HepG2 (cell line): ENCODE measurements at regions not wholly inside any gene's neighbourhood (a gene's known extent, or its start where the extent isn't known, plus 50 kb on each side); places are given as distances from the start of the nearest gene placed in this dataset.
"Not testable (repeated sequence)": the region's sequence is repeated elsewhere in the genome, so short reads cannot be mapped to it uniquely, and the experiment has no call there.

Source experiments
- ATAC-seq: fragments of 200-7000 bp; cut with Tn5 transposase; 3 replicates; pipeline ENCODE4 v1.9.1; 2020; ENCODE audit warnings: mild to moderate bottlenecking, moderate library complexity
- BruUV-seq: library from RNA; stranded (reverse); fragments of 400-500 nt; replicated peaks from 2 replicates; lab custom pipeline; 2021; lab: Mats Ljungman, UMichigan
- CTCF ChIA-PET: fragments of 300-600 bp; formaldehyde crosslinking; extraction: SDS; loops from one replicate; lab custom pipeline; 2021; ENCODE audit warnings: low total read pairs, inconsistent platforms, low intra/inter-chr PET ratio; lab: Yijun Ruan, JAX
- POLR2A ChIA-PET: fragments of 350-600 bp; sonication (Branson Sonifier 250); formaldehyde crosslinking; loops from one replicate; lab custom pipeline; 2020; ENCODE audit warnings: antibody characterized with exemption, inconsistent platforms; lab: Yijun Ruan, JAX
- DNase-seq: peaks from one replicate; pipeline ENCODE4 v3.0.0-alpha.2; 2015; ENCODE audit warnings: low spot score
- FAIRE-seq: peaks from 3 replicates; lab custom pipeline; 2011; peaks lifted over from hg19 to GRCh38; lab: Jason Lieb, UNC
- H2AFZ ChIP-seq: one replicate; pipeline ENCODE4 v1.6.1; 2011; ENCODE audit warnings: low read length, inconsistent platforms
- H3K27ac ChIP-seq: fragments of 300-600 bp; 3 replicates; pipeline ENCODE4 v1.8.0; 2011; ENCODE audit warnings: mixed run types, mild to moderate bottlenecking, mixed read lengths, low read length, inconsistent platforms; ENCODE audit not compliant: insufficient read depth; ENCODE audit errors: extremely low read length
- H3K27me3 ChIP-seq, 2 experiments: fragments of 200-600 bp in 1 of 2; 2 replicates in 1 of 2; 3 replicates in 1 of 2; pipeline versions ENCODE4 v1.6.0 to v1.8.0; 2011; ENCODE audit warnings: low read length in 2 of 2, mild to moderate bottlenecking in 2 of 2, moderate library complexity in 2 of 2, inconsistent platforms in 1 of 2; ENCODE audit not compliant: insufficient read depth in 2 of 2, control insufficient read depth in 1 of 2
- H3K36me3 ChIP-seq, 2 experiments: fragments of 200-600 bp in 1 of 2; replicated peaks in 1 of 2; 2 replicates in 1 of 2; 3 replicates in 1 of 2; pipeline versions ENCODE4 v1.5.1 to v1.8.0; 2011; ENCODE audit warnings: low read length in 2 of 2, inconsistent platforms in 1 of 2; ENCODE audit not compliant: insufficient read depth in 2 of 2, control insufficient read depth in 1 of 2
- H3K4me1 ChIP-seq: 2 replicates; pipeline ENCODE4 v1.5.1; 2012; ENCODE audit warnings: low read length, inconsistent platforms; ENCODE audit not compliant: insufficient read depth
- H3K4me2 ChIP-seq: 2 replicates; pipeline ENCODE4 v1.6.0; 2011; ENCODE audit warnings: low read depth, low read length, inconsistent platforms
- H3K4me3 ChIP-seq, 3 experiments: fragments of 200-600 bp in 1 of 3; sonication (generic), shearing (Covaris generic) in 1 of 3; replicated peaks in 1 of 3; 2 replicates each; pipeline ENCODE4 v1.5.1; 2011 to 2016; ENCODE audit warnings: low read length in 3 of 3, inconsistent platforms in 2 of 3, low read depth in 2 of 3, mild to moderate bottlenecking in 2 of 3, control low read depth in 1 of 3, mixed read lengths in 1 of 3; ENCODE audit not compliant: insufficient read depth in 1 of 3
- H3K79me2 ChIP-seq: one replicate; pipeline ENCODE4 v1.6.1; 2011; ENCODE audit warnings: low read length, inconsistent platforms; ENCODE audit not compliant: insufficient read depth
- H3K9ac ChIP-seq: 2 replicates; pipeline ENCODE4 v1.6.0; 2011; ENCODE audit warnings: mild to moderate bottlenecking, low read depth, low read length, inconsistent platforms; ENCODE audit not compliant: insufficient read depth
- H3K9me3 ChIP-seq: 2 replicates; pipeline ENCODE4 v1.5.1; 2012; ENCODE audit warnings: mild to moderate bottlenecking, low read length
- H4K20me1 ChIP-seq: 2 replicates; pipeline ENCODE4 v1.6.0; 2011; ENCODE audit warnings: inconsistent platforms, mild to moderate bottlenecking, low read length, moderate library complexity; ENCODE audit not compliant: insufficient read depth
- SMC3 ChIP-seq: IDR thresholded peaks from 2 replicates; pipeline ENCODE4 v1.6.1; 2011; ENCODE audit warnings: low read length, improper control_type of control experiment
- ZFP37 ChIP-seq: sonication (generic); formaldehyde crosslinking; IDR thresholded peaks from 2 replicates; pipeline ENCODE4 v1.4.0; 2020; ENCODE audit warnings: missing genetic modification reagents, borderline replicate concordance
- ZNF10 ChIP-seq: sonication (generic); formaldehyde crosslinking; IDR thresholded peaks from 2 replicates; pipeline ENCODE4 v1.4.0; 2020; ENCODE audit warnings: mild to moderate bottlenecking, low read depth, missing genetic modification reagents, borderline replicate concordance
- ZNF281 ChIP-seq: sonication (generic); formaldehyde crosslinking; IDR thresholded peaks from 2 replicates; pipeline ENCODE4 v1.4.0; 2020; ENCODE audit warnings: missing genetic modification reagents, borderline replicate concordance
- ZNF773 ChIP-seq: sonication (generic); formaldehyde crosslinking; IDR thresholded peaks from 2 replicates; pipeline ENCODE4 v1.4.0; 2020; ENCODE audit warnings: missing genetic modification reagents, borderline replicate concordance
- whole genome bisulfite sequencing: methylation state at CpG from one replicate; pipeline ENCODE4 v1.1.6; 2017; ENCODE audit warnings: low lambda C conversion rate; 5-methylcytosine and 5-hydroxymethylcytosine counted together
- in situ Hi-C: cut with HindIII; loops from 2 replicates; pipeline ENCODE4 v1.10.0; 2017; ENCODE audit warnings: low pct_unique_long_range_greater_than_20kb; ENCODE audit not compliant: extremely low pct_ligation_motif_present
- intact Hi-C: fragments of 100-400 bp; cut with micrococcal nuclease; formaldehyde crosslinking; loops from one replicate; pipeline ENCODE4 v1.10.0; 2022; ENCODE audit not compliant: unreplicated experiment
- TF ChIP-seq, protein P1 (sequence below): IDR thresholded peaks from 2 replicates; pipeline ENCODE4 v1.6.1; 2016; ENCODE audit warnings: low read depth, control low read depth
- TF ChIP-seq, protein P2 (sequence below): sonication (generic); formaldehyde crosslinking; IDR thresholded peaks from 2 replicates; pipeline ENCODE4 v1.4.0; 2020; ENCODE audit warnings: missing genetic modification reagents

- 0% methylated on average over 2 of the region's 2 CpGs for WGBS
- FAIRE-seq, H2AFZ ChIP-seq, H3K4me1 ChIP-seq, H3K4me2 ChIP-seq, BruUV-seq, H4K20me1 ChIP-seq, DNase-seq, H3K27me3 ChIP-seq, ATAC-seq, H3K79me2 ChIP-seq, H3K9ac ChIP-seq, CTCF ChIA-PET, H3K9me3 ChIP-seq, POLR2A ChIA-PET, H3K27ac ChIP-seq, in situ Hi-C loops, H3K36me3 ChIP-seq, H3K4me3 ChIP-seq, intact Hi-C loops: not testable (repeated sequence)
These were observed 187.7 kb downstream of the TPBG start for GRCh38 chr6:82551311-82551710.

DNA sequence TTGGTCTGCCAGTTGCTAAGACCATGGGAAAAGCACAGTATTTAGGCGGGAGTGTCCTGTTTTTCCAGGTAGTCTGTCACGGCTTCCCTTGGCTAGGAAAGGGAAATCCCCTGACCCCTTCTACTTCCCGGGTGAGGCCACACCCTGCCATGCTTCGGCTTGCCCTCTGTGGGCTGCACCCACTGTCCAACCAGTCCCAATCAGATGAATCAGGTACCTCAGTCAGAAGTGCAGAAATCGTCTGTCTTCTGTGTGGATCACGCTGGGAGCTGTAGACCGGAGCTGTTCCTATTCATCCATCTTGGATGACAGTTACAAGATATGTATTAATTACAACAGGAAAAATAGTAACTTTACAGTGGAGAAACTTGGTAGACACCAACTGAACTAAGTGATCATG lies 188.2 kb downstream of the TPBG start:
- ChIA-PET POLR2A (no interaction called here), CTCF (no interaction called here)
- ATAC-seq, result no peak
- Histone ChIP-seq H3K27me3 (no peaks in the 10 kb centered on the region), H3K9ac (no peak overlapping the region), H3K4me3 (no peak overlapping the region), H3K9me3 (no peaks in the 10 kb centered on the region), H4K20me1 (no peaks in the 10 kb centered on the region), H2AFZ (no peak overlapping the region), H3K4me1 (no peaks in the 10 kb centered on the region), H3K27ac (no peak overlapping the region), H3K4me2 (no peak overlapping the region), H3K36me3 (no peaks in the 10 kb centered on the region), H3K79me2 (no peaks in the 10 kb centered on the region)
- 30% methylated on average over 5 of the region's 7 CpGs for WGBS
- FAIRE-seq, result no peak
- DNase-seq, result no peak
- intact Hi-C loops (no loop called here), in situ Hi-C loops (no loop called here)
- BruUV-seq, result no TSS peak
- TF ChIP-seq ZNF773 (CRISPR knock-in tag) (no peak), SMC3 (no peak), ZFP37 (CRISPR knock-in tag) (no peak), ZNF281 (CRISPR knock-in tag) (no peak), ZNF10 (CRISPR knock-in tag) (no peak)
- TF ChIP-seq, protein P1, sequence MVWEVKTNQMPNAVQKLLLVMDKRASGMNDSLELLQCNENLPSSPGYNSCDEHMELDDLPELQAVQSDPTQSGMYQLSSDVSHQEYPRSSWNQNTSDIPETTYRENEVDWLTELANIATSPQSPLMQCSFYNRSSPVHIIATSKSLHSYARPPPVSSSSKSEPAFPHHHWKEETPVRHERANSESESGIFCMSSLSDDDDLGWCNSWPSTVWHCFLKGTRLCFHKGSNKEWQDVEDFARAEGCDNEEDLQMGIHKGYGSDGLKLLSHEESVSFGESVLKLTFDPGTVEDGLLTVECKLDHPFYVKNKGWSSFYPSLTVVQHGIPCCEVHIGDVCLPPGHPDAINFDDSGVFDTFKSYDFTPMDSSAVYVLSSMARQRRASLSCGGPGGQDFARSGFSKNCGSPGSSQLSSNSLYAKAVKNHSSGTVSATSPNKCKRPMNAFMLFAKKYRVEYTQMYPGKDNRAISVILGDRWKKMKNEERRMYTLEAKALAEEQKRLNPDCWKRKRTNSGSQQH (CRISPR knock-in tag), result no peak
- TF ChIP-seq, protein P2, sequence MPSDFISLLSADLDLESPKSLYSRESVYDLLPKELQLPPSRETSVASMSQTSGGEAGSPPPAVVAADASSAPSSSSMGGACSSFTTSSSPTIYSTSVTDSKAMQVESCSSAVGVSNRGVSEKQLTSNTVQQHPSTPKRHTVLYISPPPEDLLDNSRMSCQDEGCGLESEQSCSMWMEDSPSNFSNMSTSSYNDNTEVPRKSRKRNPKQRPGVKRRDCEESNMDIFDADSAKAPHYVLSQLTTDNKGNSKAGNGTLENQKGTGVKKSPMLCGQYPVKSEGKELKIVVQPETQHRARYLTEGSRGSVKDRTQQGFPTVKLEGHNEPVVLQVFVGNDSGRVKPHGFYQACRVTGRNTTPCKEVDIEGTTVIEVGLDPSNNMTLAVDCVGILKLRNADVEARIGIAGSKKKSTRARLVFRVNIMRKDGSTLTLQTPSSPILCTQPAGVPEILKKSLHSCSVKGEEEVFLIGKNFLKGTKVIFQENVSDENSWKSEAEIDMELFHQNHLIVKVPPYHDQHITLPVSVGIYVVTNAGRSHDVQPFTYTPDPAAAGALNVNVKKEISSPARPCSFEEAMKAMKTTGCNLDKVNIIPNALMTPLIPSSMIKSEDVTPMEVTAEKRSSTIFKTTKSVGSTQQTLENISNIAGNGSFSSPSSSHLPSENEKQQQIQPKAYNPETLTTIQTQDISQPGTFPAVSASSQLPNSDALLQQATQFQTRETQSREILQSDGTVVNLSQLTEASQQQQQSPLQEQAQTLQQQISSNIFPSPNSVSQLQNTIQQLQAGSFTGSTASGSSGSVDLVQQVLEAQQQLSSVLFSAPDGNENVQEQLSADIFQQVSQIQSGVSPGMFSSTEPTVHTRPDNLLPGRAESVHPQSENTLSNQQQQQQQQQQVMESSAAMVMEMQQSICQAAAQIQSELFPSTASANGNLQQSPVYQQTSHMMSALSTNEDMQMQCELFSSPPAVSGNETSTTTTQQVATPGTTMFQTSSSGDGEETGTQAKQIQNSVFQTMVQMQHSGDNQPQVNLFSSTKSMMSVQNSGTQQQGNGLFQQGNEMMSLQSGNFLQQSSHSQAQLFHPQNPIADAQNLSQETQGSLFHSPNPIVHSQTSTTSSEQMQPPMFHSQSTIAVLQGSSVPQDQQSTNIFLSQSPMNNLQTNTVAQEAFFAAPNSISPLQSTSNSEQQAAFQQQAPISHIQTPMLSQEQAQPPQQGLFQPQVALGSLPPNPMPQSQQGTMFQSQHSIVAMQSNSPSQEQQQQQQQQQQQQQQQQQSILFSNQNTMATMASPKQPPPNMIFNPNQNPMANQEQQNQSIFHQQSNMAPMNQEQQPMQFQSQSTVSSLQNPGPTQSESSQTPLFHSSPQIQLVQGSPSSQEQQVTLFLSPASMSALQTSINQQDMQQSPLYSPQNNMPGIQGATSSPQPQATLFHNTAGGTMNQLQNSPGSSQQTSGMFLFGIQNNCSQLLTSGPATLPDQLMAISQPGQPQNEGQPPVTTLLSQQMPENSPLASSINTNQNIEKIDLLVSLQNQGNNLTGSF, result no peak
